ENCODE measurements at regions not wholly inside any gene's neighbourhood (a gene's known extent, or its start where the extent isn't known, plus 50 kb on each side); places are given as distances from the start of the nearest gene placed in this dataset.

DNA sequence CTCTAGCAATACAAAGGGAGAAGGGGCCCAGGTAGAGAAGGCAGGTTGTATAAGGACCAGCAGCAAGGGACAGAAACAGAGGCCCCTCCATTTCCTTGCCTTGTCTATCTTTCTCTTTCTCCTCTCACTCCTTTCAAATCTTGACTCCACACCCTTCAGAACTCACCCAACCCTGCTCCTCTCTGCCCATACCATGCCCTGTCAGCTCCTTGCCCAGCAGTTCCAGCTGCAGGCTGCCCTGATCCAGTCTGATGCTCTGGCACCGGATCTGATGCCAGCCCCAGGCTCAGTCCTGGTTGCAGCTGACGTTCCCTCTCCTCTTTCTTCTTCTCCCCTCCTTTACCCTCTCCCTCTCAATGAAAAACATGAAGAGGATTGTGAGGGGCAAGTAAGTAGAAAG, 291.2 kb downstream of the FBXW7 start:
- no peak overlapping the region for H3K27ac ChIP-seq (ENCODE audit: poor library complexity, severe bottlenecking)
- TF ChIP-seq, protein P1, sequence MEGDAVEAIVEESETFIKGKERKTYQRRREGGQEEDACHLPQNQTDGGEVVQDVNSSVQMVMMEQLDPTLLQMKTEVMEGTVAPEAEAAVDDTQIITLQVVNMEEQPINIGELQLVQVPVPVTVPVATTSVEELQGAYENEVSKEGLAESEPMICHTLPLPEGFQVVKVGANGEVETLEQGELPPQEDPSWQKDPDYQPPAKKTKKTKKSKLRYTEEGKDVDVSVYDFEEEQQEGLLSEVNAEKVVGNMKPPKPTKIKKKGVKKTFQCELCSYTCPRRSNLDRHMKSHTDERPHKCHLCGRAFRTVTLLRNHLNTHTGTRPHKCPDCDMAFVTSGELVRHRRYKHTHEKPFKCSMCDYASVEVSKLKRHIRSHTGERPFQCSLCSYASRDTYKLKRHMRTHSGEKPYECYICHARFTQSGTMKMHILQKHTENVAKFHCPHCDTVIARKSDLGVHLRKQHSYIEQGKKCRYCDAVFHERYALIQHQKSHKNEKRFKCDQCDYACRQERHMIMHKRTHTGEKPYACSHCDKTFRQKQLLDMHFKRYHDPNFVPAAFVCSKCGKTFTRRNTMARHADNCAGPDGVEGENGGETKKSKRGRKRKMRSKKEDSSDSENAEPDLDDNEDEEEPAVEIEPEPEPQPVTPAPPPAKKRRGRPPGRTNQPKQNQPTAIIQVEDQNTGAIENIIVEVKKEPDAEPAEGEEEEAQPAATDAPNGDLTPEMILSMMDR (IDR thresholded peaks at IDR 0.05; ENCODE audit: poor library complexity, severe bottlenecking) = no peak
- H3K4me3 ChIP-seq (ENCODE audit: severe bottlenecking) = no peak overlapping the region
- no peaks in the 10 kb centered on the region for H3K4me1 ChIP-seq (ENCODE audit: insufficient read depth, poor library complexity, severe bottlenecking)
- no peaks in the 10 kb centered on the region for H3K9me3 ChIP-seq (ENCODE audit: severe bottlenecking)
- no peaks in the 10 kb centered on the region for H3K27me3 ChIP-seq (ENCODE audit: insufficient read depth, poor library complexity, severe bottlenecking)
- ATAC-seq (ENCODE audit: low read depth) (no peak), DNase-seq (ENCODE audit: low spot score) (no peak)
- no peaks in the 10 kb centered on the region for H3K36me3 ChIP-seq (ENCODE audit: low read depth)

GRCh38 chr4:152243896-152244595, 291.8 kb downstream of the FBXW7 start:
- ATAC-seq (ENCODE audit: low read depth) = no peak
- TF ChIP-seq, protein P1 (IDR thresholded peaks at IDR 0.05; ENCODE audit: poor library complexity, severe bottlenecking) = no peak
- Histone ChIP-seq H3K9me3 (ENCODE audit: severe bottlenecking) (no peaks in the 10 kb centered on the region), H3K4me3 (ENCODE audit: severe bottlenecking) (no peak overlapping the region), H3K27ac (ENCODE audit: poor library complexity, severe bottlenecking) (no peak overlapping the region), H3K36me3 (ENCODE audit: low read depth) (no peaks in the 10 kb centered on the region), H3K27me3 (ENCODE audit: insufficient read depth, poor library complexity, severe bottlenecking) (no peaks in the 10 kb centered on the region), H3K4me1 (ENCODE audit: insufficient read depth, poor library complexity, severe bottlenecking) (no peaks in the 10 kb centered on the region)
- no peak for DNase-seq (ENCODE audit: low spot score)

GRCh38 chr4:152243206-152243605, 292.7 kb downstream of the FBXW7 start:
- Histone ChIP-seq H3K36me3 (ENCODE audit: low read depth) (no peaks in the 10 kb centered on the region), H3K9me3 (ENCODE audit: severe bottlenecking) (no peaks in the 10 kb centered on the region), H3K4me3 (ENCODE audit: severe bottlenecking) (no peak overlapping the region), H3K4me1 (ENCODE audit: insufficient read depth, poor library complexity, severe bottlenecking) (no peaks in the 10 kb centered on the region), H3K27me3 (ENCODE audit: insufficient read depth, poor library complexity, severe bottlenecking) (no peaks in the 10 kb centered on the region), H3K27ac (ENCODE audit: poor library complexity, severe bottlenecking) (no peak overlapping the region)
- no peak for DNase-seq (ENCODE audit: low spot score)
- no peak for ATAC-seq (ENCODE audit: low read depth)
- TF ChIP-seq, protein P1 (IDR thresholded peaks at IDR 0.05; ENCODE audit: poor library complexity, severe bottlenecking) = no peak

GRCh38 chr4:152240232-152240631, 295.7 kb downstream of the FBXW7 start:
- DNase-seq (ENCODE audit: low spot score) (no peak), ATAC-seq (ENCODE audit: low read depth) (no peak)
- TF ChIP-seq, protein P1 (IDR thresholded peaks at IDR 0.05; ENCODE audit: poor library complexity, severe bottlenecking) = no peak
- Histone ChIP-seq H3K27ac (ENCODE audit: poor library complexity, severe bottlenecking) (no peak overlapping the region), H3K4me3 (ENCODE audit: severe bottlenecking) (no peak overlapping the region), H3K4me1 (ENCODE audit: insufficient read depth, poor library complexity, severe bottlenecking) (no peaks in the 10 kb centered on the region), H3K9me3 (ENCODE audit: severe bottlenecking) (no peaks in the 10 kb centered on the region), H3K36me3 (ENCODE audit: low read depth) (no peaks in the 10 kb centered on the region), H3K27me3 (ENCODE audit: insufficient read depth, poor library complexity, severe bottlenecking) (no peaks in the 10 kb centered on the region)

GRCh38 chr4:152239216-152239615, 296.7 kb downstream of the FBXW7 start:
- DNase-seq (ENCODE audit: low spot score) (no peak), ATAC-seq (ENCODE audit: low read depth) (no peak)
- H3K9me3 ChIP-seq (ENCODE audit: severe bottlenecking) = no peaks in the 10 kb centered on the region
- H3K27me3 ChIP-seq (ENCODE audit: insufficient read depth, poor library complexity, severe bottlenecking) = no peaks in the 10 kb centered on the region
- no peak overlapping the region for H3K4me3 ChIP-seq (ENCODE audit: severe bottlenecking)
- TF ChIP-seq, protein P1 (IDR thresholded peaks at IDR 0.05; ENCODE audit: poor library complexity, severe bottlenecking) = no peak
- no peak overlapping the region for H3K27ac ChIP-seq (ENCODE audit: poor library complexity, severe bottlenecking)
- H3K4me1 ChIP-seq (ENCODE audit: insufficient read depth, poor library complexity, severe bottlenecking) = no peaks in the 10 kb centered on the region
- no peaks in the 10 kb centered on the region for H3K36me3 ChIP-seq (ENCODE audit: low read depth)
